Esophagus squamous epithelium (tissue), 5 donors: ENCODE measurements at regions not wholly inside any gene's neighbourhood (a gene's known extent, or its start where the extent isn't known, plus 50 kb on each side); places are given as distances from the start of the nearest gene placed in this dataset.
"Not testable (repeated sequence)": the region's sequence is repeated elsewhere in the genome, so short reads cannot be mapped to it uniquely, and the experiment has no call there.

ENCODE experiments used
- DNase-seq: peaks from one replicate; lab custom pipeline; 2025; lab: John Stamatoyannopoulos, UW
- H3K27ac ChIP-seq, 4 donors: fragments of 200-600 bp; sonication (generic); one replicate each; pipeline ENCODE4 v1.5.1; 2016 to 2019; ENCODE audit warnings: mild to moderate bottlenecking in 1 of 4
- H3K27me3 ChIP-seq, 4 donors: fragments of 200-600 bp; sonication (generic); 1 replicate in 3 of 4; 2 replicates in 1 of 4; pipeline versions ENCODE4 v1.5.1 to v1.6.0; 2017 to 2021; ENCODE audit warnings: antibody characterized with exemption in 1 of 4
- H3K36me3 ChIP-seq, 3 donors: fragments of 200-600 bp; sonication (generic); one replicate each; pipeline ENCODE4 v1.5.1; 2016 to 2019
- H3K4me1 ChIP-seq, 3 donors: fragments of 200-600 bp; sonication (generic); one replicate each; pipeline ENCODE4 v1.5.1; 2017 to 2019
- H3K4me3 ChIP-seq, 4 donors: fragments of 200-600 bp; sonication (generic); 1 replicate in 3 of 4; 2 replicates in 1 of 4; pipeline ENCODE4 v1.5.1; 2016 to 2019; ENCODE audit warnings: mild to moderate bottlenecking in 2 of 4, moderate library complexity in 1 of 4
- H3K9me3 ChIP-seq, 3 donors: fragments of 200-600 bp; sonication (generic); one replicate each; pipeline ENCODE4 v1.5.1; 2016 to 2019
- CTCF ChIP-seq, 6 experiments: fragments of 450-650 bp in 4 of 6; fragments of 200-600 bp in 2 of 6; sonication (generic) in 2 of 6; IDR thresholded peaks; one replicate each; pipeline ENCODE4 v1.5.1; 2016 to 2019; ENCODE audit warnings: antibody characterized with exemption in 6 of 6, mild to moderate bottlenecking in 4 of 6, moderate library complexity in 4 of 6
- POLR2A ChIP-seq, 4 donors: fragments of 450-650 bp; IDR thresholded peaks; one replicate each; pipeline ENCODE4 v1.6.1; 2017; ENCODE audit warnings: antibody characterized with exemption in 4 of 4, mild to moderate bottlenecking in 4 of 4, moderate library complexity in 3 of 4
- WGBS, 2 donors: methylation state at CpG; one replicate each; pipeline ENCODE4 v1.1.5; 2018; 5-methylcytosine and 5-hydroxymethylcytosine counted together
- intact Hi-C: fragments of 100-400 bp; cut with DNase I; formaldehyde crosslinking; loops from one replicate; pipeline ENCODE4 v1.15.0; 2022
- donor health status: DM: yes; HTN: yes; CAD: no.

GRCh38 chr17:68674029-68674925 is 73.1 kb upstream of the FAM20A start:
- Histone ChIP-seq H3K27ac (no peak overlapping the region), H3K36me3 (no peaks in the 10 kb centered on the region), H3K4me1 (no peaks in the 10 kb centered on the region), H3K27me3 (no peaks in the 10 kb centered on the region), H3K9me3 (no peaks in the 10 kb centered on the region), H3K4me3 (no peak overlapping the region)
- intact Hi-C loops = no loop called here
- no peak for TF ChIP-seq POLR2A (IDR thresholded peaks at IDR 0.05)
- TF ChIP-seq CTCF (IDR thresholded peaks at IDR 0.05) = no peak
- no peak for DNase-seq
- WGBS, 2 donors = 86 to 89% methylated on average over 14 of the region's 14 CpGs

- TF ChIP-seq CTCF (IDR thresholded peaks at IDR 0.05) (no peak), POLR2A (IDR thresholded peaks at IDR 0.05) (no peak)
- 38 to 41% methylated on average over 7 of the region's 7 CpGs for whole genome bisulfite sequencing, 2 donors
- H3K27ac ChIP-seq = no peak overlapping the region
- H3K4me3 ChIP-seq = no peak overlapping the region
- H3K36me3 ChIP-seq = no peaks in the 10 kb centered on the region
- no peaks in the 10 kb centered on the region for H3K27me3 ChIP-seq
- intact Hi-C loops = no loop called here
- no peak for DNase-seq
- no peaks in the 10 kb centered on the region for H3K9me3 ChIP-seq
- H3K4me1 ChIP-seq = no peaks in the 10 kb centered on the region
These were observed 70.0 kb upstream of the FAM20A start for GRCh38 chr17:68670967-68671693.

- DNase-seq, intact Hi-C loops, H3K4me1 ChIP-seq, H3K4me3 ChIP-seq, H3K27me3 ChIP-seq, H3K27ac ChIP-seq, H3K36me3 ChIP-seq, H3K9me3 ChIP-seq: not testable (repeated sequence)
- WGBS, 2 donors = 70 to 76% methylated on average over 5 of the region's 5 CpGs
These were observed 65.3 kb upstream of the FAM20A start for GRCh38 chr17:68666438-68666837.

- no peaks in the 10 kb centered on the region for H3K36me3 ChIP-seq
- DNase-seq = no peak
- WGBS, 2 donors = 100% methylated on average over 1 of the region's 1 CpG
- TF ChIP-seq POLR2A (IDR thresholded peaks at IDR 0.05) (no peak), CTCF (IDR thresholded peaks at IDR 0.05) (no peak)
- intact Hi-C loops = no loop called here
- H3K27ac ChIP-seq = no peak overlapping the region
- H3K27me3 ChIP-seq = no peaks in the 10 kb centered on the region
- no peak overlapping the region for H3K4me3 ChIP-seq
- H3K9me3 ChIP-seq = no peaks in the 10 kb centered on the region
- no peaks in the 10 kb centered on the region for H3K4me1 ChIP-seq
These were observed 64.2 kb upstream of the FAM20A start for GRCh38 chr17:68665373-68665772.

GRCh38 chr17:68662479-68662878 is 61.3 kb upstream of the FAM20A start:
- Histone ChIP-seq H3K36me3 (no peaks in the 10 kb centered on the region), H3K4me3 (no peak overlapping the region), H3K27me3 (no peaks in the 10 kb centered on the region), H3K9me3 (no peaks in the 10 kb centered on the region), H3K27ac (no peak overlapping the region), H3K4me1 (peaks cover 0 to 10% (median 0%) of the 10 kb centered on the region in 3 donors)
- WGBS, 2 donors = 88 to 100% methylated on average over 2 of the region's 2 CpGs
- no peak for DNase-seq
- intact Hi-C loops = no loop called here
- TF ChIP-seq CTCF (IDR thresholded peaks at IDR 0.05) (no peak), POLR2A (IDR thresholded peaks at IDR 0.05) (no peak)
